Central memory CD8-positive, alpha-beta T cell (primary cell): ENCODE measurements at regions not wholly inside any gene's neighbourhood (a gene's known extent, or its start where the extent isn't known, plus 50 kb on each side); places are given as distances from the start of the nearest gene placed in this dataset.
"Not testable (repeated sequence)": the region's sequence is repeated elsewhere in the genome, so short reads cannot be mapped to it uniquely, and the experiment has no call there.

Experiments
- ATAC-seq: fragments of 150-1000 bp; cut with Tn5 transposase; replicated peaks from 2 replicates; pipeline ENCODE4 v1.10.0; 2022; ENCODE audit warnings: mild to moderate bottlenecking, moderate FRiP score, moderate number of reproducible peaks; ENCODE audit not compliant: poor library complexity, severe bottlenecking; ENCODE audit errors: extremely low read depth
- DNase-seq, 2 donors: peaks; one replicate each; pipeline ENCODE4 v3.0.0; 2021; ENCODE audit warnings: low spot score in 2 of 2
- H3K27ac Mint-ChIP-seq: one replicate; pipeline ENCODE4 v1.8.0; 2022; ENCODE audit warnings: low read depth, mild to moderate bottlenecking, moderate library complexity, mixed read lengths
- H3K27me3 Mint-ChIP-seq: one replicate; pipeline ENCODE4 v1.8.0; 2022; ENCODE audit warnings: mixed read lengths
- H3K36me3 Mint-ChIP-seq: one replicate; pipeline ENCODE4 v1.8.0; 2022; ENCODE audit warnings: mild to moderate bottlenecking, moderate library complexity, mixed read lengths; ENCODE audit not compliant: insufficient read depth
- H3K4me1 Mint-ChIP-seq: one replicate; pipeline ENCODE4 v1.8.0; 2022; ENCODE audit warnings: mixed read lengths
- H3K4me3 Mint-ChIP-seq: one replicate; pipeline ENCODE4 v1.8.0; 2022; ENCODE audit warnings: mild to moderate bottlenecking, moderate library complexity, mixed read lengths
- H3K9me3 Mint-ChIP-seq: one replicate; pipeline ENCODE4 v1.8.0; 2022; ENCODE audit warnings: mixed read lengths

DNA sequence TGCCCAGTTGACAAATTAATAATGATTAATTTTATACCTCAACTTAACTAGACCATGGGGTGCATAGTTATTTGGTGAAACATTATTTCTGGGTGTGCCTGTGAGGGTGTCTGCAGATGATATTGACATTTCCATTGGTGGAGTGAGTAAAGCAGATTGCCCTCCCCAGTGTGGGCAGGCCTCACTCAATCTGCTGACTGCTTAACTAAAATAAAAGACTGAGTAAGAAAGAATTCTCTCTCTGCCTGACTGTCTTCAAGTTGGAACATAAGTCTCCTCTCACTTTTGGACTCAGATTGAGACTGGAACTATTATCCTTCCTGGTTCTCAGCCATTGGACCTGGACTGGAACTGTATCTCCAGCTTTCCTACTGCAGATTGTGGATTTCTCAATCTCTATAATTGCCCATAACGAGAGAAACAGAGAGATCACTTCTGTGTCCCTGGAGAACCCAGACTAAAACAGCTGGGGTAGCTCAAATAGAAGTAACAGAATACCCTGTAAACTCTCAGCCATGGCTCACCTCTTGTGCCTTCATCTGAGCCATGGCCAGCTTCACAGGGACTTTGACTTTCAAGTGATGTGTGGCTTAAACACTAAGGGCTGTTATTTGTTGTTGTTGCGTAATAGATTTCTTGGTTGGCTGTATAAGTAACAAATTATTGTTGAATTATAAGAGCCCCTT is 575.3 kb upstream of the RAB6C start:
- Mint-ChIP-seq H3K27me3 (no peaks in the 10 kb centered on the region), H3K9me3 (peaks cover 5% of the 10 kb centered on the region), H3K4me1 (no peaks in the 10 kb centered on the region), H3K36me3 (no peaks in the 10 kb centered on the region), H3K4me3 (no peak overlapping the region), H3K27ac (no peak overlapping the region)
- ATAC-seq (no peak), DNase-seq (no peak)

- ATAC-seq (no peak), DNase-seq (no peak)
- Mint-ChIP-seq H3K36me3 (no peaks in the 10 kb centered on the region), H3K27me3 (no peaks in the 10 kb centered on the region), H3K4me1 (no peaks in the 10 kb centered on the region), H3K9me3 (peaks cover 9% of the 10 kb centered on the region), H3K27ac (no peak overlapping the region), H3K4me3 (no peak overlapping the region)
Observed at GRCh38 chr2:129408570-129408969, 570.9 kb upstream of the RAB6C start.

- DNase-seq, H3K36me3 Mint-ChIP-seq, H3K4me1 Mint-ChIP-seq, ATAC-seq, H3K4me3 Mint-ChIP-seq, H3K27me3 Mint-ChIP-seq, H3K9me3 Mint-ChIP-seq, H3K27ac Mint-ChIP-seq: not testable (repeated sequence)
Observed at GRCh38 chr2:129417041-129417440, 562.4 kb upstream of the RAB6C start.

GRCh38 chr2:129422028-129422427 is 557.4 kb upstream of the RAB6C start:
- H3K27me3 Mint-ChIP-seq: no peaks in the 10 kb centered on the region
- no peaks in the 10 kb centered on the region for H3K36me3 Mint-ChIP-seq
- H3K9me3 Mint-ChIP-seq: peaks cover 16% of the 10 kb centered on the region

GRCh38 chr2:129428086-129428660 is 551.3 kb upstream of the RAB6C start:
- no peak overlapping the region for H3K27ac Mint-ChIP-seq
- no peak for ATAC-seq

More at GRCh38 chr2:129422028-129422427, 557.4 kb upstream of the RAB6C start:
- DNase-seq (no peak), ATAC-seq (no peak)
- Mint-ChIP-seq H3K4me1 (no peaks in the 10 kb centered on the region), H3K4me3 (no peak overlapping the region), H3K27ac (no peak overlapping the region)

DNA sequence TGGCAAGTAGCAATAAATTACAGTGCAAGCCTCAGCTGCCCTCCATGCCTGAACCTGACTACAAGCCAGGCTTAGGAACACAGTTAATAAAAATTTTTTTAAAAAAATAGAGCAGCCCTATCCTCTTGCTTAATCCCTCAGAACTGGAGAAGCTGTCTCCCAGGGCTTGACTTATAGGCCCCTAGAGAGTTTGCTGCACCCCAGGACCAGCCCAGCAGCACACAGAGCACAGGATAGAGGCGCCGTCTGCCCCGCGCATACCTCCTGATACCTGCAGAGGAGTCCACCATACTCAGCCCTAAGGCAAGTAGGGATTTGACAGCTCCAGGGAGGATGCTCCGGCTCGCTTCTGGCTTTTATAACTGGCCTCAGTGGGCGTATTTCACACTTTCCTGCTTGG is 548.6 kb upstream of the RAB6C start:
- Mint-ChIP-seq H3K27me3 (peaks cover 22% of the 10 kb centered on the region), H3K27ac (no peak overlapping the region), H3K4me3 (no peak overlapping the region), H3K4me1 (no peaks in the 10 kb centered on the region), H3K9me3 (peaks cover 9% of the 10 kb centered on the region), H3K36me3 (no peaks in the 10 kb centered on the region)
- DNase-seq (no peak), ATAC-seq (no peak)

More at GRCh38 chr2:129428086-129428660, 551.3 kb upstream of the RAB6C start:
- Mint-ChIP-seq H3K27me3 (peaks cover 22% of the 10 kb centered on the region), H3K4me1 (no peaks in the 10 kb centered on the region), H3K36me3 (no peaks in the 10 kb centered on the region), H3K9me3 (peaks cover 10% of the 10 kb centered on the region), H3K4me3 (no peak overlapping the region)
- no peak for DNase-seq

GRCh38 chr2:129431881-129432280 is 547.6 kb upstream of the RAB6C start:
- no peak for ATAC-seq
- Mint-ChIP-seq H3K27ac (no peak overlapping the region), H3K36me3 (no peaks in the 10 kb centered on the region)

DNA sequence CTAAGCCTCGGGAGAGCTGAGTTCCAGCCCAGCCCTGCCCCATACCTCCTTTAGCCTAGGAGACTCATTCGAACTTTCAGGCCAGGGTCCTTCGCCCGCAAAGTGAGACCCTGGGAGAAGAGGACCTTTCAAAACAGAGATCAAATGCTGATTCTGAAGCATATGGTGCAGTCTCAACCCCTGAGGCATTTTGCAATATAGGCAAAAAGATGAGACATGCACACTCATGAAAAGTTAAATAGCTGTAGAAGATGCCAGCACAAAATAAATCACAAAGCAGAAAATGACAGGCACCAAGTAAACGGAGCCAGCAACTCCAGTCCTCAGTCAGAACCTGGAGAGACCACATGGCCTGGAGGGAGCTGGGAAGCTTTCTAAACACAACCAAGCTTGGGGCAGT is 542.7 kb upstream of the RAB6C start:
- no peaks in the 10 kb centered on the region for H3K9me3 Mint-ChIP-seq

More at GRCh38 chr2:129431881-129432280, 547.6 kb upstream of the RAB6C start:
- no peak for DNase-seq
- Mint-ChIP-seq H3K27me3 (peaks cover 22% of the 10 kb centered on the region), H3K4me3 (no peak overlapping the region), H3K4me1 (no peaks in the 10 kb centered on the region), H3K9me3 (peaks cover 5% of the 10 kb centered on the region)

DNA sequence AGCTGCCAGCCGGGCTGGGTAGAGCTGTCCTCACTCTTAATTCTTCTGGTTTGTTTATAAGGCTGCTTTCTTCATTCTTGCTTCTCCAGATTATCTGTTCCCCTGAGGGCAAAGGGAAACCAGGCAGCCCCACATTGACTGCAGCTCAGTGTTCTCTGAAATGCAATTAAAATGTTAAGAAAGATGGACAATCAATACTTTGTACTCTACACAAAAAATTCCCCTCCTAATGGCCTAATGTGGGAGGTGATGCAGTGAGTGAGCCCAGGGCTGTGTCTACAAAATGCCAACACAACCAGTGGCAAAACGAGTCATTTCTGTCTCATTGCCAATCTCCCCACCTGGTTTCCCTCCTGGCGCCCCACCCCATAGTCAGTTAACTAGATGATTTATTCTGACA is 541.7 kb upstream of the RAB6C start:
- H3K27me3 Mint-ChIP-seq: no peaks in the 10 kb centered on the region
- ATAC-seq (no peak), DNase-seq (no peak)
- no peaks in the 10 kb centered on the region for H3K4me1 Mint-ChIP-seq
- H3K36me3 Mint-ChIP-seq: no peaks in the 10 kb centered on the region
- no peaks in the 10 kb centered on the region for H3K9me3 Mint-ChIP-seq
- no peak overlapping the region for H3K27ac Mint-ChIP-seq
- H3K4me3 Mint-ChIP-seq: no peak overlapping the region

More for the DNA sequence above, 542.7 kb upstream of the RAB6C start:
- H3K27ac Mint-ChIP-seq: no peak overlapping the region
- H3K4me3 Mint-ChIP-seq: no peak overlapping the region
- no peaks in the 10 kb centered on the region for H3K4me1 Mint-ChIP-seq
- H3K36me3 Mint-ChIP-seq: no peaks in the 10 kb centered on the region
- DNase-seq: no peak
- no peak for ATAC-seq
- no peaks in the 10 kb centered on the region for H3K27me3 Mint-ChIP-seq

DNA sequence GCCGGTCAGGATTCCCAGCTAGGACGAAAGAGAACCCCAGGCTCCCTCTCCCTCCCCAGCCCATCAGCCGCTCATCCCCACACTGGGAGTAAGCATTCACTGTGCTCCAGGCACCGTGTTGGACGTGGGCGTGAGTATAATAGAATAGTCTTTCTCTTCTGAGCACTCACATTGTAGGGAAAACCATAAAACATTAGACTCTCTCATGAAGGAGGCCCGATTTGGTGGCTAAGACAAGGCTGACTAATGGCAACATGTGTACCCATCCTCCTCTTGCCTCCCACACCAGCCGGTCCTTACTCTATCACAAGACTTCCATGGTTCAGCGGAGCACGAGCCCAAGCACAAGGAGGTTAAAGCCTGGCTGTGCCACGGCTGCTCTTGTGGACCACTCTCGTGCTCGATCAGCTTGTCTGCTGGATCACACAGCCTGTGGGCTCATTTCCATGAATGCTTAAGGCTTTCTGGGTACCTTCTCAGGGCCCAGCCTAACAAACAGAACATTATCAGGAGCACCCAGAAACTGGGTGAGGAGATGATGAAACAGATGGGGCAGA is 540.9 kb upstream of the RAB6C start:
- Mint-ChIP-seq H3K27ac (no peak overlapping the region), H3K9me3 (no peaks in the 10 kb centered on the region), H3K36me3 (no peaks in the 10 kb centered on the region), H3K4me1 (no peaks in the 10 kb centered on the region), H3K4me3 (no peak overlapping the region), H3K27me3 (peaks cover 2% of the 10 kb centered on the region)
- ATAC-seq (no peak), DNase-seq (no peak)

DNA sequence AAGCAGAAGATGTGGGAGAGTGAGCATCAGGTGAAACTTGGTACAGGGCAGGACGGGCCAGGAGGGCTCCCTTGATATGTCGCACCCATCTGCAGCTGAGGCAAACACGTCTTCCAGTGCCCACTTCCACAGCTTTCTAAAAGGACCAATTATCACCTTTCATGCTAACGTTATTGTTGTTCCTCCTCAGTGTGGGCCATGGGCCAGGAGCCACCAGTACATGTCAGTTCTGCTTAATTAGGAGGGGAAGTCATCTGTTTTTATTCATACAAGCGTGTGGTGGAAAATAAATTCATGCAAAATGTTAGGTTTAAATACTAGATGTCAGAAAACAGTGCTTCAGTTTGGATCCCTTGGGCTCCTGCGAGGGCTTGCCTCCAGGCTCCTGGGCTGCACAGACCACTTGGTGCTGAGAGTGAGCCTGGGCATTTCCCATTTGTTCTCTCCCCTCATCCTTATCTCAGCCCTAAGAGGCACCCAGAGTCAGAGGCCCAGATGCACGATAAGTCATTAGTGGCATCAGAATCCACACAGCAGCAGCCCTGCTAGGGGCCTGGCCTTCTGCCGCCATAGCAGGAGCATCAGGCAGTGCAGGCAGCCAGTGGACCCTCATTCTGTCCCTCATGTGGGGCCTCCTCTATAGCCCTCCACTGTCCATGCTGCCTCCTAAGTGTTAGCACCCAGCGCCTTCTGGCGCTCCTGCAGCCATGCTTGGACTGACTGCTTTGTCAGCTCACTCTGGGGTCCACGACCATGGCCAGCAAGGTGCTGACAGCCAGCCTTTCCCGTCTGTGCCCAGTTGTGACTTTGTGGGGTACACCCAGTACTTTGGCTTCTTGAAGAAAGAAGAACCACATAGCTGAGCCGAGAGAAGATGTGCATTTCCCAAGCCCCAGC is 539.8 kb upstream of the RAB6C start:
- no peaks in the 10 kb centered on the region for H3K36me3 Mint-ChIP-seq
- no peak overlapping the region for H3K27ac Mint-ChIP-seq
- H3K4me3 Mint-ChIP-seq: no peak overlapping the region
- no peak for DNase-seq
- no peak for ATAC-seq
- peaks cover 13% of the 10 kb centered on the region for H3K27me3 Mint-ChIP-seq
- H3K9me3 Mint-ChIP-seq: no peaks in the 10 kb centered on the region
- H3K4me1 Mint-ChIP-seq: no peaks in the 10 kb centered on the region

DNA sequence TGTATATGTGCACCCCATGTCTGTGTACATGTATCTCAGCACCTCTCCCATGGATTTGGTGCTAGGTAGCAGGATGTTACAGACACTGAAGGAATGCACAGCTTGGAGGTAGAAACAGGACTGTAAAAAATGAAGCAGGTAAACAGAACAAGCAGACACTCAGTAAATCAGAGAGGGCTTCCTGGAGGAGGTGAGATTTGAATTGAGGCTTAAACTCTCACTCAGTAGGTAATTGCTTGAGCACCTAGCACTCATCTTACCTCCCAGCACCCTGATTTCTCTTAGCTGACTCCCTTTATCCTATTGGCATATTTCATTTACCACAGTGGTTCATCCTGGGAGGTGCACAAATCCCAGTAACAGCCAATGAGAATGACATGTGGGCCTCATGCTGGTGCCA is 537.9 kb upstream of the RAB6C start:
- H3K9me3 Mint-ChIP-seq: no peaks in the 10 kb centered on the region
- H3K27me3 Mint-ChIP-seq: peaks cover 14% of the 10 kb centered on the region
- H3K4me3 Mint-ChIP-seq: no peak overlapping the region
- H3K36me3 Mint-ChIP-seq: no peaks in the 10 kb centered on the region
- ATAC-seq (no peak), DNase-seq (no peak)
- no peaks in the 10 kb centered on the region for H3K4me1 Mint-ChIP-seq
- no peak overlapping the region for H3K27ac Mint-ChIP-seq
